ENCODE measurements at regions not wholly inside any gene's neighbourhood (a gene's known extent, or its start where the extent isn't known, plus 50 kb on each side); places are given as distances from the start of the nearest gene placed in this dataset.

GRCh38 chr1:115423776-115424175 lies 85.7 kb upstream of the NGF start:
- no peak for DNase-seq (ENCODE audit: low read depth in 2 of 2)

GRCh38 chr1:115419571-115419970 lies 81.5 kb upstream of the NGF start:
- DNase-seq (ENCODE audit: low read depth in 2 of 2) = no peak

GRCh38 chr1:115413621-115414020 lies 75.6 kb upstream of the NGF start:
- DNase-seq (ENCODE audit: low read depth in 2 of 2) = no peak

- DNase-seq (ENCODE audit: low read depth in 2 of 2) = no peak
These were observed 75.2 kb upstream of the NGF start for GRCh38 chr1:115413208-115413607.

- DNase-seq (ENCODE audit: low read depth in 2 of 2) = no peak
These were observed 74.7 kb upstream of the NGF start for GRCh38 chr1:115412733-115413132.

- DNase-seq (ENCODE audit: low read depth in 2 of 2) = peak in 1 of 2 donors; percentile 30
These were observed 74.2 kb upstream of the NGF start for GRCh38 chr1:115412286-115412685.

GRCh38 chr1:115411371-115412063 lies 73.5 kb upstream of the NGF start:
- peak in 1 of 2 donors; percentile 55 for DNase-seq (ENCODE audit: low read depth in 2 of 2)

GRCh38 chr1:115409094-115410015 lies 71.3 kb upstream of the NGF start:
- DNase-seq (ENCODE audit: low read depth in 2 of 2) = no peak

GRCh38 chr1:115408533-115408932 lies 70.5 kb upstream of the NGF start:
- DNase-seq (ENCODE audit: low read depth in 2 of 2) = no peak

- peak in 1 of 2 donors; percentile 46 for DNase-seq (ENCODE audit: low read depth in 2 of 2)
These were observed 66.9 kb upstream of the NGF start for GRCh38 chr1:115404911-115405310.

GRCh38 chr1:115402753-115403184 lies 64.7 kb upstream of the NGF start:
- peak in 1 of 2 donors; percentile 35 for DNase-seq (ENCODE audit: low read depth in 2 of 2)

GRCh38 chr1:115401676-115402075 lies 63.6 kb upstream of the NGF start:
- DNase-seq (ENCODE audit: low read depth in 2 of 2) = no peak

GRCh38 chr1:115400891-115401290 lies 62.8 kb upstream of the NGF start:
- no peak for DNase-seq (ENCODE audit: low read depth in 2 of 2)

- DNase-seq (ENCODE audit: low read depth in 2 of 2) = no peak
These were observed 62.4 kb upstream of the NGF start for GRCh38 chr1:115400426-115400825.

GRCh38 chr1:115398745-115399144 lies 60.7 kb upstream of the NGF start:
- DNase-seq (ENCODE audit: low read depth in 2 of 2) = peak in 1 of 2 donors; percentile 13
